ENCODE measurements at regions not wholly inside any gene's neighbourhood (a gene's known extent, or its start where the extent isn't known, plus 50 kb on each side); places are given as distances from the start of the nearest gene placed in this dataset.

GRCh38 chr4:166252487-166253402, 379.7 kb downstream of the TLL1 start:
- CTCF ChIA-PET (ENCODE audit: partially characterized antibody): interaction anchor here (0.6 to 1.1 kb wide), 6 partner anchors 68 to 1372 kb away, joined by 3 to 5 read pairs (median 3); no protein-coding TSS in a partner anchor
- H3K27ac ChIP-seq (ENCODE audit: low read depth, low read length): no peak overlapping the region
- no peak overlapping the region for H3K18ac ChIP-seq (ENCODE audit: extremely low read depth, low read length)
- H2BK5ac ChIP-seq (ENCODE audit: low read depth, low read length): no peak overlapping the region
- no peak overlapping the region for H3K14ac ChIP-seq (ENCODE audit: insufficient read length)
- no peak overlapping the region for H3K4me3 ChIP-seq (ENCODE audit: extremely low read depth in 1 of 4, insufficient read depth in 2 of 4, low read depth in 3 of 4, low read length in 4 of 4)
- H4K5ac ChIP-seq (ENCODE audit: insufficient read length, low read depth, low read length): no peak overlapping the region
- H2AK5ac ChIP-seq (ENCODE audit: low read depth, low read length): no peak overlapping the region
- H3K27me3 ChIP-seq (replicated peaks in 1 of 4; ENCODE audit: control insufficient read depth in 3 of 4, extremely low read depth in 1 of 4, insufficient read depth in 3 of 4, low read length in 3 of 4): no peaks in the 10 kb centered on the region
- no peaks in the 10 kb centered on the region for H3K36me3 ChIP-seq (ENCODE audit: control insufficient read depth in 2 of 4, insufficient read depth in 4 of 4, low read length in 3 of 4)
- H4K8ac ChIP-seq (ENCODE audit: extremely low read depth, insufficient read depth, low read length): no peak overlapping the region
- H3K79me2 ChIP-seq (ENCODE audit: control insufficient read depth in 1 of 2, insufficient read depth in 2 of 2, low read length in 2 of 2): no peaks in the 10 kb centered on the region
- DNase-seq (ENCODE audit: low read depth in 1 of 2, low spot score in 2 of 2) (no peak), FAIRE-seq (peak; percentile 39)
- H4K91ac ChIP-seq (replicated peaks; ENCODE audit: insufficient read length, low read length): no peak overlapping the region
- no peak overlapping the region for H2BK20ac ChIP-seq (ENCODE audit: low read length)
- no peak overlapping the region for H2BK120ac ChIP-seq (replicated peaks; ENCODE audit: low read depth, low read length)
- no peaks in the 10 kb centered on the region for H3K79me1 ChIP-seq (ENCODE audit: low read depth, low read length)
- H3K9me3 ChIP-seq (ENCODE audit: insufficient read depth in 2 of 2, low read depth in 1 of 2, low read length in 1 of 2): no peaks in the 10 kb centered on the region
- H3K4me2 ChIP-seq (ENCODE audit: insufficient read depth in 1 of 2, low read depth in 2 of 2, low read length in 2 of 2): no peak overlapping the region
- H3K23me2 ChIP-seq (ENCODE audit: low read depth, low read length): no peaks in the 10 kb centered on the region
- H3K4me1 ChIP-seq (replicated peaks in 1 of 4; ENCODE audit: control insufficient read depth in 3 of 4, insufficient read depth in 4 of 4, low read length in 3 of 4): no peaks in the 10 kb centered on the region
- 78% methylated on average over 4 of the region's 4 CpGs; no CpG with 5 or more reads in 1 of the 2 experiments for WGBS, 2 experiments (ENCODE audit: extremely low coverage in 1 of 2, insufficient coverage in 1 of 2, insufficient read length in 1 of 2, insufficient replicate concordance in 2 of 2, low coverage in 1 of 2, low lambda C conversion rate in 2 of 2, missing lambda C conversion rate in 1 of 2)
- no peaks in the 10 kb centered on the region for H4K20me1 ChIP-seq (replicated peaks in 1 of 2; ENCODE audit: control insufficient read depth in 1 of 2, insufficient read depth in 2 of 2, low read length in 2 of 2)
- H2BK12ac ChIP-seq (ENCODE audit: low read depth, low read length): no peak overlapping the region
- H3K4ac ChIP-seq (replicated peaks; ENCODE audit: insufficient read length, low read depth, low read length): no peak overlapping the region
- POLR2A ChIA-PET (ENCODE audit: partially characterized antibody): no interaction called here
- no peak overlapping the region for H2AFZ ChIP-seq (ENCODE audit: low read length)
- no peak overlapping the region for H3K23ac ChIP-seq (ENCODE audit: insufficient read length)
- H3K56ac ChIP-seq (replicated peaks; ENCODE audit: insufficient read length, low read depth, low read length): no peak overlapping the region
- no peak for TF ChIP-seq GTF2F1 (IDR thresholded peaks at IDR 0.05; ENCODE audit: borderline replicate concordance, low read depth, low read length)
- TF ChIP-seq RNF2 (IDR thresholded peaks at IDR 0.05; ENCODE audit: borderline replicate concordance, low read depth, low read length, missing control alignments, poor library complexity, severe bottlenecking): no peak
- peak; percentile 65 to 66 for TF ChIP-seq RAD21 (IDR thresholded peaks at IDR 0.05 in 1 of 2, conservative IDR thresholded peaks at IDR 0.05 in 1 of 2; ENCODE audit: low read depth in 2 of 2, low read length in 2 of 2)
- peak in 2 of 3 experiments; percentile 50 to 68; a peak in 2 of 4 replicates for TF ChIP-seq CTCF (IDR thresholded peaks at IDR 0.05; ENCODE audit: control extremely low read depth in 1 of 3, insufficient read depth in 1 of 3, low read depth in 1 of 3, low read length in 3 of 3)
- no peak for TF ChIP-seq ASH2L (IDR thresholded peaks at IDR 0.05; ENCODE audit: low read length)
- TF ChIP-seq SIRT6 (IDR thresholded peaks at IDR 0.05; ENCODE audit: low read length): no peak
- H2BK15ac ChIP-seq (ENCODE audit: low read length): no peak overlapping the region
- no peak overlapping the region for H3K9ac ChIP-seq (replicated peaks in 1 of 4; ENCODE audit: extremely low read depth in 1 of 4, low read depth in 3 of 4, low read length in 3 of 4)
